ENCODE measurements at regions not wholly inside any gene's neighbourhood (a gene's known extent, or its start where the extent isn't known, plus 50 kb on each side); places are given as distances from the start of the nearest gene placed in this dataset.

DNA sequence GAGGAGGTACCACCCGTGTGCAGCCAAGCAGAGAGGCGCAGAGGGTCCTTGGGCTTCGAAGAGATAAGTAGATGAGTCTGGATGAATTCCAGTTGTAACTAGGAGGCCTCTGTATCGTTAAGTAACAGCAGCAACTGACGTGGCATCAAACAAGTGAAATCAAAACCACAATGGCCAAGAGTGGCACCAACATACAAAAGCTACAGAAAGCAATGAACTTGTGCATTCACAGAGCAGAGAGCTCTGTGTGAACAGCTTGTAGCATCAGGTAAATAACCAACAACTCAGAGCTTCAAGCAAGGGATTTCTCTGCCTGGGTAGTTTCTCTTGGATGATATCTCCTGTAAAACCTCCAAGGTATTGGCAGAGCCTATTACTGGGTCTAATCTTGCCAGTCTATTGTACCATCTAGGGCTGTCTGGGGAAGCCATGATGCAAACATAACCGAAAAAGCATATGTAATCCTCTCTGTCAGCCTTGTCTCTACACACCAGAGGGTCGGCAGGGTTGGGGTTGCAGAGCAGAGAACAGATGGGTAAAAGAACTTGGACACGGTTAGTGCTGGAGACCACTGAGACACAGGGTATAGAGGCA, 83.1 kb upstream of the USP47 start:
- TF ChIP-seq SIN3A (IDR thresholded peaks at IDR 0.05; ENCODE audit: borderline replicate concordance, insufficient read depth, low read length) (no peak), POLR2AphosphoS5 (IDR thresholded peaks at IDR 0.05; ENCODE audit: low read depth, low read length) (no peak), TAF1 (IDR thresholded peaks at IDR 0.05; ENCODE audit: borderline replicate concordance, insufficient read depth, low read length) (no peak), FOXP2 (optimal IDR thresholded peaks at IDR 0.05; ENCODE audit: borderline replicate concordance, extremely low read depth, extremely low read length, insufficient read depth) (no peak)
- TF ChIP-seq, protein P1, sequence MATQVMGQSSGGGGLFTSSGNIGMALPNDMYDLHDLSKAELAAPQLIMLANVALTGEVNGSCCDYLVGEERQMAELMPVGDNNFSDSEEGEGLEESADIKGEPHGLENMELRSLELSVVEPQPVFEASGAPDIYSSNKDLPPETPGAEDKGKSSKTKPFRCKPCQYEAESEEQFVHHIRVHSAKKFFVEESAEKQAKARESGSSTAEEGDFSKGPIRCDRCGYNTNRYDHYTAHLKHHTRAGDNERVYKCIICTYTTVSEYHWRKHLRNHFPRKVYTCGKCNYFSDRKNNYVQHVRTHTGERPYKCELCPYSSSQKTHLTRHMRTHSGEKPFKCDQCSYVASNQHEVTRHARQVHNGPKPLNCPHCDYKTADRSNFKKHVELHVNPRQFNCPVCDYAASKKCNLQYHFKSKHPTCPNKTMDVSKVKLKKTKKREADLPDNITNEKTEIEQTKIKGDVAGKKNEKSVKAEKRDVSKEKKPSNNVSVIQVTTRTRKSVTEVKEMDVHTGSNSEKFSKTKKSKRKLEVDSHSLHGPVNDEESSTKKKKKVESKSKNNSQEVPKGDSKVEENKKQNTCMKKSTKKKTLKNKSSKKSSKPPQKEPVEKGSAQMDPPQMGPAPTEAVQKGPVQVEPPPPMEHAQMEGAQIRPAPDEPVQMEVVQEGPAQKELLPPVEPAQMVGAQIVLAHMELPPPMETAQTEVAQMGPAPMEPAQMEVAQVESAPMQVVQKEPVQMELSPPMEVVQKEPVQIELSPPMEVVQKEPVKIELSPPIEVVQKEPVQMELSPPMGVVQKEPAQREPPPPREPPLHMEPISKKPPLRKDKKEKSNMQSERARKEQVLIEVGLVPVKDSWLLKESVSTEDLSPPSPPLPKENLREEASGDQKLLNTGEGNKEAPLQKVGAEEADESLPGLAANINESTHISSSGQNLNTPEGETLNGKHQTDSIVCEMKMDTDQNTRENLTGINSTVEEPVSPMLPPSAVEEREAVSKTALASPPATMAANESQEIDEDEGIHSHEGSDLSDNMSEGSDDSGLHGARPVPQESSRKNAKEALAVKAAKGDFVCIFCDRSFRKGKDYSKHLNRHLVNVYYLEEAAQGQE (IDR thresholded peaks at IDR 0.05; ENCODE audit: insufficient read depth in 1 of 2, low read depth in 2 of 2, low read length in 2 of 2): no peak

GRCh38 chr11:11757909-11758308, 83.9 kb upstream of the USP47 start:
- no peak for TF ChIP-seq POLR2AphosphoS5 (IDR thresholded peaks at IDR 0.05; ENCODE audit: low read depth, low read length)

DNA sequence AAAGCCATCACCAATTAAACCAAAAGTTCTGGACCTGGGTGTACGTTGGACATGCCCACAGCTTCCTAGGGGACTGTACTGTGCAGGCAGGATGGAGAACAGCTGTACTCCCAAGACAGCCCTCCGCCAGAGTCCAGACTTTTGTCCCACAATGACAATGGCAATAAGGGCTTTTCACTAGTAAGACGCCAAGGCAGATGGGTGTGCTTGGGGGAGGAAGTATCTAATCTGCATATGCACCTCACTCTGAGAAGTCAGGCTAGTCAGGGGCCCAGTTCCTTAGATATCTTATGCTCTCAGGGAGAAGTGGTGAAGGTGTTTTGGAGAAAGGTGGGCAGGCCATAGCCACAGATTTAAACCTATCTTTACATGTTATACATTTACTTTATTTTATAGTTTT, 85.1 kb upstream of the USP47 start:
- TF ChIP-seq, protein P1 (IDR thresholded peaks at IDR 0.05; ENCODE audit: insufficient read depth in 1 of 2, low read depth in 2 of 2, low read length in 2 of 2): no peak
- no peak for TF ChIP-seq FOXP2 (optimal IDR thresholded peaks at IDR 0.05; ENCODE audit: borderline replicate concordance, extremely low read depth, extremely low read length, insufficient read depth)
- TF ChIP-seq TAF1 (IDR thresholded peaks at IDR 0.05; ENCODE audit: borderline replicate concordance, insufficient read depth, low read length): no peak
- TF ChIP-seq SIN3A (IDR thresholded peaks at IDR 0.05; ENCODE audit: borderline replicate concordance, insufficient read depth, low read length): no peak
- no peak for TF ChIP-seq POLR2AphosphoS5 (IDR thresholded peaks at IDR 0.05; ENCODE audit: low read depth, low read length)

DNA sequence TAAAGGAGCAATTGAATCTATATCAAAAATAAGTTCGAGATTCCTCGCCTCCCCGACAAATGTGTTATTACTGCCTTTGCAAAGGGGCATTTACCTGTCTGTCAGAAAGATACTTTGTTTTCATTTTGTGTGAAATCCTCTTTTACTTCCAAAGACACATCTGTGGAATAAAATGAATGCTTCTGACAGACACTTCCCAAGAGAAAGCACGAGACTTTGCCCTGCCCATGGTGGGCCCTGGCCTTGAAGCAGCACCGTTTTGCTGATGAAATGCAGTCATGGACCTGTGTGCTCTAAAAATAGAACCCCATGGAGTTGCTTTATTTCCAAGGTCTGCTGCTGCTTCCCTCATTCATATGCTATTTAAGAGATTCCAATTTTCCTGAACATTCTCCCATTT, 85.9 kb upstream of the USP47 start:
- no peak for TF ChIP-seq FOXP2 (optimal IDR thresholded peaks at IDR 0.05; ENCODE audit: borderline replicate concordance, extremely low read depth, extremely low read length, insufficient read depth)
- TF ChIP-seq SIN3A (IDR thresholded peaks at IDR 0.05; ENCODE audit: borderline replicate concordance, insufficient read depth, low read length): no peak
- TF ChIP-seq POLR2AphosphoS5 (IDR thresholded peaks at IDR 0.05; ENCODE audit: low read depth, low read length): no peak
- no peak for TF ChIP-seq TAF1 (IDR thresholded peaks at IDR 0.05; ENCODE audit: borderline replicate concordance, insufficient read depth, low read length)
- TF ChIP-seq, protein P1 (IDR thresholded peaks at IDR 0.05; ENCODE audit: insufficient read depth in 1 of 2, low read depth in 2 of 2, low read length in 2 of 2): no peak

DNA sequence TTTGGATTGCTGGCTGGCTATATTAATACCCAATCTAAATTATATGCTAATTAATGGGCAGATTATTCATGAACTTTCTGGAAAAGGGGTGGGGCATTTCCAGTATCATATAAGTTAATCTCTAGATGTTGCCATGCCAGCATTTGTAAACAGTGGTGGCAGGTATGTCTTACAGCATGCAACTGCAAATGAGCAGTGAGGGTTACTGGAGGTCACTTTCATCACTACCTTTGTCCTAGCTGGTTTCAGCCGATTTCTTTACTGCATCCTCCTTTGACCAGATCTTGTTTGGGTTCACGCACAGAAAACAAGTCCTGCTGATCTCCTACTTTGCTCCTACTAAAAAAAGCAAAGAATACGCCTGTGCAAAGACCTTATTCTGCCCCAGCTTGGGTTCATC, 89.1 kb upstream of the USP47 start:
- no peak for TF ChIP-seq POLR2AphosphoS5 (IDR thresholded peaks at IDR 0.05; ENCODE audit: low read depth, low read length)
- no peak for TF ChIP-seq SIN3A (IDR thresholded peaks at IDR 0.05; ENCODE audit: borderline replicate concordance, insufficient read depth, low read length)
- no peak for TF ChIP-seq TAF1 (IDR thresholded peaks at IDR 0.05; ENCODE audit: borderline replicate concordance, insufficient read depth, low read length)
- no peak for TF ChIP-seq FOXP2 (optimal IDR thresholded peaks at IDR 0.05; ENCODE audit: borderline replicate concordance, extremely low read depth, extremely low read length, insufficient read depth)
- TF ChIP-seq, protein P1 (IDR thresholded peaks at IDR 0.05; ENCODE audit: insufficient read depth in 1 of 2, low read depth in 2 of 2, low read length in 2 of 2): no peak
